ENCODE measurements at regions not wholly inside any gene's neighbourhood (a gene's known extent, or its start where the extent isn't known, plus 50 kb on each side); places are given as distances from the start of the nearest gene placed in this dataset.

GRCh38 chr14:61192989-61193388 is 88.1 kb downstream of the TMEM30B start:
- no peak for DNase-seq (ENCODE audit: low read depth)

GRCh38 chr14:61191733-61192132 is 89.4 kb downstream of the TMEM30B start:
- no peak for DNase-seq (ENCODE audit: low read depth)

GRCh38 chr14:61190341-61190740 is 90.8 kb downstream of the TMEM30B start:
- no peak for DNase-seq (ENCODE audit: low read depth)

GRCh38 chr14:61188978-61189808 is 91.9 kb downstream of the TMEM30B start:
- DNase-seq (ENCODE audit: low read depth) = peak; percentile 36

GRCh38 chr14:61188196-61188595 is 92.9 kb downstream of the TMEM30B start:
- DNase-seq (ENCODE audit: low read depth) = no peak

- no peak for DNase-seq (ENCODE audit: low read depth)
Observed at GRCh38 chr14:61187196-61187905, 93.8 kb downstream of the TMEM30B start.

- no peak for DNase-seq (ENCODE audit: low read depth)
Observed at GRCh38 chr14:61186341-61187195, 94.6 kb downstream of the TMEM30B start.

- no peak for DNase-seq (ENCODE audit: low read depth)
Observed at GRCh38 chr14:61185534-61185933, 95.6 kb downstream of the TMEM30B start.

- peak; percentile 67 for DNase-seq (ENCODE audit: low read depth)
Observed at GRCh38 chr14:61184112-61184511, 97.0 kb downstream of the TMEM30B start.

- DNase-seq (ENCODE audit: low read depth) = no peak
Observed at GRCh38 chr14:61183196-61183885, 97.8 kb downstream of the TMEM30B start.

GRCh38 chr14:61179796-61180398 is 101.2 kb downstream of the TMEM30B start:
- DNase-seq (ENCODE audit: low read depth) = no peak

GRCh38 chr14:61179061-61179690 is 102.0 kb downstream of the TMEM30B start:
- DNase-seq (ENCODE audit: low read depth) = no peak

GRCh38 chr14:61178226-61179060 is 102.7 kb downstream of the TMEM30B start:
- DNase-seq (ENCODE audit: low read depth) = peak; percentile 92

- DNase-seq (ENCODE audit: low read depth) = no peak
Observed at GRCh38 chr14:61177279-61178225, 103.6 kb downstream of the TMEM30B start.

- no peak for DNase-seq (ENCODE audit: low read depth)
Observed at GRCh38 chr14:61176686-61177085, 104.5 kb downstream of the TMEM30B start.

GRCh38 chr14:61174987-61175386 is 106.2 kb downstream of the TMEM30B start:
- DNase-seq (ENCODE audit: low read depth) = no peak

GRCh38 chr14:61174441-61174891 is 106.7 kb downstream of the TMEM30B start:
- DNase-seq (ENCODE audit: low read depth) = no peak

- DNase-seq (ENCODE audit: low read depth) = no peak
Observed at GRCh38 chr14:61171727-61172126, 109.4 kb downstream of the TMEM30B start.

- DNase-seq (ENCODE audit: low read depth) = no peak
Observed at GRCh38 chr14:61168141-61168540, 113.0 kb downstream of the TMEM30B start.
